CD4-positive, alpha-beta T cell treated with Interleukin-6 for 4 hours (primary cell): ENCODE measurements at regions not wholly inside any gene's neighbourhood (a gene's known extent, or its start where the extent isn't known, plus 50 kb on each side); places are given as distances from the start of the nearest gene placed in this dataset.
"Not testable (repeated sequence)": the region's sequence is repeated elsewhere in the genome, so short reads cannot be mapped to it uniquely, and the experiment has no call there.

Source experiments
- DNase-seq: peaks from one replicate; pipeline ENCODE4 v3.0.0-alpha.2; 2020; ENCODE audit warnings: mixed read lengths

- no peak for DNase-seq
These were observed 401.2 kb downstream of the PTH2R start for GRCh38 chr2:208807756-208808155.

- DNase-seq = not testable (repeated sequence)
These were observed 405.3 kb downstream of the PTH2R start for GRCh38 chr2:208811885-208812284.

DNA sequence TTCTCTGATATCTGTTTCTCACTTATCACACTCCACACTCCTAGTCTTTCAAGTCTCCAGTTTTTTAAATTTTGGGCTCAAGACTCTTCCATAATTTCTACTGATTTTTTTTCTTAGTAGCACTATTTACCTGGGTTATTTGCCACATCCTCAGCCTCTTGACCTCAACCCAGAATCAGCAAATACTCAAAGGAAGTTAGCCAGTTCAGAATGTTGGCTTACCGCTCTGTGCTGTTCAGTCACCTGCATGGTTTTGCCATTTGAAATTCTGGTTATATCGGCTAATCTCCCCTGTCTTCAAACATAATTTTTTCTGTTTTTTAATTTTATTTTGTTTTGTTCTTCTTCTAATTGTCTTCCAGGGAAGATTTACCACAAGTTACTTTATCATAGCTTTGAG is 412.6 kb downstream of the PTH2R start:
- DNase-seq = no peak

DNA sequence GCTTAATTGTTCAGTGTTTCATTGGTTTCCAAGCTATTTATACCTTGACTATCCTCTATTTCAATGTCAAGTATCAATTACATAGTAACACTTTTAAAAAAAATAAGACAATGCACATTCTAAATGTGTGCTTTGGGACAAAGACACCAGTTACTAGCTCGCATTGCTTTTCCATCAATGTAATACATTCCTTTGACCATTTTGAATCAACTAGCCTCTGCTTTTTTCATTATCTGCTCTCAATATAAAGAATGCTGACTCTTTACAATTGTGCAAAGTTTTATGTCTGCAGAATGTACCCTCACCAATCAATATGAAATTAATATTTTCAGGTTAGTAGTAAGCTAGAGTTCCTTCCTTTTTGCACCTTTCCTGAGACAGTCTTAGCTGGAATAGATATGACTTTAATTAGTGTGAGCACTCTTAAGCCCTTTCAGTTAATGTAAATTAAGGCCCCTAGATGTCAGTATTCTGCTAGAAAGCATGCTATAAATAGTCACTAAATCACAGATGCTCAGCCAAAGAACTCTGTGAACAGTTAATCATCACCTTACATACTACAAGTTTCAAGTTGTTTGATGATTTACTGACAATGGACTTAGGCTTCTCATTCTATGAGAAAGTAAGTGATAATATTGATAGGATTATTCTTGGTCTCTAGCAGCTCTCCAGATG is 413.6 kb downstream of the PTH2R start:
- no peak for DNase-seq

GRCh38 chr2:208827109-208827508 is 420.5 kb downstream of the PTH2R start:
- no peak for DNase-seq

DNA sequence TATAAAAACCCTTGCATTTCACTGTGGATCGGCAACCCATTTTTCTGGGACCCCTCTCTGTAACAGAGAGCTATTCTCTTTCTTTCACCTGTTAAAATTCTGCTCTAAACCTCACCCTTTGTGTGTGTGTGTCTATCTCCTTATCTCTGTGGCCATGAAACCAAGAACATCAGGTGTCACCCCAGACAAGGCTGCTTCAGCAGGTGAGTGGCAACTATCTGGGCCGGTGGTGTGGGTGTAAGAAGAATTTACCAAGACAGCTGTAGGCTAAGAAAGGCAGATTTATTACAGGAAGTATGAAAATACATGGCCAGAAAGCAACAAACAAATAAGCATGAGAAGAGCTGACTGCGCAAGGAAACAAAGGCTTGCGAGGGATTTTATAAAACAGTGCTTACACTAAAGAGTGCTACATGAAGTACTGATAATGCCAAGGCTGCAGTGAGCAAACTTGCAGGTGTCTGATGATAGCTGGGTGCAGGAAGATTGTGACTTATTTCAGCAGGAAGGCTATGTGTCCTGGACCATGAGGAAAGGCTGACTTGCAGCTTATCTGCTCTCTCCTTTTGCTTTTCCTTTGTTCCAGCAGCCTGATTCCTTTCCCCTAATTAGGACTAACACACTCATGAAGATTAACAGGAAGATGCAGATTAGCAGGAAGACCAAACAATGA is 421.1 kb downstream of the PTH2R start:
- no peak for DNase-seq

DNA sequence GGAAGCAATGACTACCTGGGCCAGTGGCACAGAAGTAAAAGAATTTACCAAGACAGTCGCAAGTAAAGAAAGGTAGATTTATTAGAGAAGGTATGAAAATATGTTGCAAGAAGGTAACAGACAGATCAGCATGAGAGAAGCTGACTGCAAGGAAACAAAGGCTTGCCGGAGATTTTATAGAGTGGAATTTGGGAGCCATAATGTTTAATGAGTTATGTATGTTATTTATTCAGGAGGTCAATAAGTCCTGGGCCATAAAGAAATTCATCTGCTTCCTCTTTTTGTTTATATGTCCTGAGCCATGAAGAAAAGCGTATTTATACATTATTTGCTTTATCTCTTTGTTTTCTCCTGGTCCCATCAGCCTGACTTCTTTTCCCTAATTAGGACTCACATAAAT is 423.6 kb downstream of the PTH2R start:
- no peak for DNase-seq

- no peak for DNase-seq
These were observed 441.1 kb downstream of the PTH2R start for GRCh38 chr2:208847651-208848050.

DNA sequence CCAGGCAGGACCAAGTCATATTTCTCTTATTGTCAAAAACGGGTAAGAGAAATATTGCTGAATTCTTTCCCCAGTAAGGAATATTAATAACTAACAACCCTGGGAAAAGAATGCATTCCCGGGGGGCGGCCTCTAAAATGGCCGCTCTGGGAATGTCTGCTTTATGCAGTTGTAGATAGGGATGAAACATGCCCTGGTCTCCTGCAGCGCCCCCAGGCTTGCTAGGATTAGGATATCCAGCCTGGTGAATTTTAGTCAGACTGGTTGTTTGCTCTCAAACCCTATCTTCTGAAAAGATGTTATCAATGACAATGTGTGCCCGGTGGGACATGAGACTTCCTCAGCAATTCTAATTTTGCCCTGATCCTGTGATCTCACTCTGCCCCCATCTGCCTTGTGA is 448.1 kb downstream of the PTH2R start:
- no peak for DNase-seq

DNA sequence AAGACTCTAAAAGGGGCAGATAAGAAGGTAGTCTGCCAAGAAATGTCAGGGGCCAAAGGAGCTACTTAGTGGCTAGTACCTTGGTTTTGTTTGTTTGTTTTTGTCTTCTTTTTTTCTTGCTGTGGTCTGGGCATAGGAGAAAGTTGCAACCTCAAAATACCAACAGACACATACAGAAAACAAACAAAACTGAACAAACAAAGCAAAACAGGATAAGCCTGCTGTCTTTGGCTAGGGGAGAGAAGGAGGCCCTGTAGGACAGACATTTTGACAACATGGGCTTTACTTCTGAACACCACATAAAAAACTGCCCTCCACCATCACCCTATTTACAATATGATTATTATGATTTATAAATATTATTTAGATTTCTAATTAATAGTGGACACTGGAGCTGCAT is 460.8 kb downstream of the PTH2R start:
- DNase-seq = no peak

- DNase-seq = no peak
These were observed 466.0 kb downstream of the PTH2R start for GRCh38 chr2:208872591-208872990.

GRCh38 chr2:208879666-208880065 is 473.1 kb downstream of the PTH2R start:
- DNase-seq = no peak

DNA sequence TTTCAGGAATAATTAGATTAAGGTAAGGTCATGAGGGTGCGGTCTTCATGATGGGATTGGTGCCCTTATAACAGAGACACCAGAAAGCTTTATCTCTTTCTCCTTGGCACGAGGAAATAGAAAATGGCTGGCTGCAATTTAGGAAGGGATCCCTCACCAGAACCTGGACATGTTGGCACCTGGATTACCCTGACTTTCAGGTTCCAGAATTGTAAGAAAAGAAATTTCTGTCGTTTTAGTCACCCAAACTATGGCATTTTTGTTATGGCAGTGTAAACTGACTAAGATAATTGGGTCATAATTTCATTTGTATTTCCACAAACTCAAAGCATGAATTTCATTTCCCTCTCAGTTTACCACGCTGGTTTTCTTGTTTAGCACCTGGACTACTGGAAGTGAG is 473.6 kb downstream of the PTH2R start:
- DNase-seq = no peak

GRCh38 chr2:208890486-208890885 is 483.9 kb downstream of the PTH2R start:
- no peak for DNase-seq

GRCh38 chr2:208892203-208892602 is 485.6 kb downstream of the PTH2R start:
- DNase-seq = no peak

DNA sequence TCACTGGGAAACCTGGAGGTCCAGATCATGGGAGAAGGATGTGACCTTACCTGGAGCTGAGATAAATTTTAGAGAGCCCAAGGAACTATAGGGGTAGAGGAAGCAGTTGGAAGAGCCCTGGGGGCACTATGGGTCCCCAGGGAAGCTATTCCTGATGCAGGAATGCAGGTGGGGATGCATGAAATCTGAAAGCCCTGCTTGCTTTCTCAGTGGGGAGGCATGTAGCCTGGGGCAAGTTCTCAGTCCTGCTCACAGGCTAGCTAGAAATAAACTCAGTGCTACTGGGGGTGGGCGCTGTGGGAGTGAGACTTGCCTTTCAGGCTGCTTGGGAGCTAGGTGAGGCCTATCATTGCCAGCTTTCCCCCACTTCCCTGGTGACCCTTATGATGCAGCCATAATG is 499.7 kb downstream of the PTH2R start:
- DNase-seq = no peak

- DNase-seq = no peak
These were observed 508.4 kb upstream of the MAP2 start for GRCh38 chr2:208915401-208915800.

GRCh38 chr2:208916881-208917280 is 507.0 kb upstream of the MAP2 start:
- DNase-seq = no peak

- DNase-seq = not testable (repeated sequence)
These were observed 502.5 kb upstream of the MAP2 start for GRCh38 chr2:208921358-208921757.

DNA sequence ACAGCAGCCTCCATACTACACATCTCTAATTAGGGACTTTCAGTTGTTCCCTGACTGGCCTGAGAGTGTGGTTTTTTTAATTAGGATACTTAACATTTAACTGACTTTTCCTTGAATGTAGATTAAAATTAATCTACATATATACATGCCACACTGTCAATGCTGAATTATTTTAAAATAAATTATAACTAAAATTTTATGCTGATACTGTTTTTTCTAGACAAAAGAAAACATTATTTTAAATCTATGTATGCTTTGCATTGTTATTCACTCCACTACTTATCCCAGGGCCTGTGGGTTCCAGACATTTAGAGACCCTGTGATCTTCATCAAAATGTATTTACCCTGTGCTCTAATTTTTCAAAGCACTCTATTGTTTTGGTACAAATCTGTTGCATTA is 496.0 kb upstream of the MAP2 start:
- DNase-seq = no peak

DNA sequence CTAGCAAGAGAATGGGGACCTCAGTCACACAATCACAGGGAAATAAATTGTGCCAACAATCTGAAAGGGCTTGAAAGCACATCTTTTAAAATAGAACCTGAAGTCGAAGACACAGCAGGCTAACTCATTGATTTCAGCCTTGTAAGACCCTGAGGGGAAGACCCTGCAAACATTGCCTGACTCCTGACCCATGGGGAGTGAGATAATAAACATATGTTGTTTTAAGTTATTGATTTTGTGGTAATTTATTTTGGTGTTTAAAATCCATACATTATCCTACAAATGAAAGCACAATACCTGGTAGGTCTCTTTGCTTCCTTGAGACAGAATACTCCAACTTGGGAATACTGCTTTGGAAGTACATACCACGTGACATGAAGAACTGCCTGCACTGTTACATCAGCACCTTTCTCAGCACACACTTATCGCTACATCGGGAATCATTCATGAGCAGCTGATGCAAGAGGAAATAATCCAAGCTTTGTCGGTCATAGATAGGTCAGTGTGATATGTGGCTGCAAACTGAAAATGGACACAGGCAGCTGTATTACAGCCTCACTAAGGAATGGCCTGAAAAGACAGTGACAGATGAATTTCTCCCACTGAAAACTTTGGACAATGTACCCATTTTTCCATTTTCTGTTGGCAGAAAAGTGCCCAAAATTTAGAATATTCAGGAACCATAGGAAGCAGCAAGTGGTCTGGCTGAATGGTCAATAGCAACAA is 494.5 kb upstream of the MAP2 start:
- no peak for DNase-seq

GRCh38 chr2:208929894-208930427 is 493.9 kb upstream of the MAP2 start:
- DNase-seq = no peak

DNA sequence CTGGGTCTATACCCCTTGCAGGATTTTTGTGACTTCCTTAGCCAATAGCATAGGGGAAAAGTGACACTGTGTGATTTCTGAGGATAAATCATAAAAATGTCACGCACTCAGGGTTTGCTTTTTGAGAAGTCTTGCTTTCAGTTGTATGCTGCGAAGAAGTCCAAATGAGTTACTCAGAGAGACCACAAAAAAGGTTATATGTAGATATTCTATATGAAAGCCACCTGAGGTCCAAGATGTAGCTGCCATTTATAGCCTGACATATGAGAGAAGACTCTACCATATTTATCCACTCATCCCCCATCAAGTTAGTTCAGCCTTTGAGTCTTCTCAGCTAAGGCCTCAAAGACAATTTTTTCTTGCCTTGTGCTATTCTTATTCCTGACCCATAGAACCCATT is 488.3 kb upstream of the MAP2 start:
- DNase-seq = no peak

GRCh38 chr2:208937521-208937920 is 486.3 kb upstream of the MAP2 start:
- no peak for DNase-seq
